ENCODE measurements at regions not wholly inside any gene's neighbourhood (a gene's known extent, or its start where the extent isn't known, plus 50 kb on each side); places are given as distances from the start of the nearest gene placed in this dataset.

GRCh38 chr7:67566101-67566500 is 569.5 kb downstream of the TYW1 start:
- no peak for DNase-seq

DNA sequence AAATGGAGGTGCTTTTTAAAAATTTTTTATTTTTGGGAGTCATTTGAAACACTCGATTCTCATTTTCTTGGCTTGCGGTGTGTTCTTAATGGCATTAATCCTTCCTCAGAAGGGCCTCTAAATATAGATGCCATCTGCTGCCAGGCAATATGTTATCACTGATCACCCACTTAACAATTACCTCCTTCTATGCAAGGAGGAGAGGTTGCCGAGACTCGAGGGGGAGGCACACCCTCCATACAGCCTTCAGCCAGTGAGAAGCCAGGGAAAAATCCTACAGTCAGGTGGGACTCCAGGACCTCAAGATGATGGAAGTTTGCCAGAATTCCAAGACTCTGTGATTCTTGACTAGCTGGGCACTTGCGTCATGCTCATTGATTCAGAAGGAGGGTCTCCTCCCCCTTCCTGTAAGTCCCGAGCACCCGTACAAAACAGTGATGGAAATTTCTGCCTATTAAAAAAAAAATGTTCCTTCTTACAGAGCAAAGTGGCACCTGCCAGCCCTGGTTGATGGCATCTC is 574.5 kb downstream of the TYW1 start:
- DNase-seq, result no peak

GRCh38 chr7:67573639-67574038 is 577.0 kb downstream of the TYW1 start:
- no peak for DNase-seq

DNA sequence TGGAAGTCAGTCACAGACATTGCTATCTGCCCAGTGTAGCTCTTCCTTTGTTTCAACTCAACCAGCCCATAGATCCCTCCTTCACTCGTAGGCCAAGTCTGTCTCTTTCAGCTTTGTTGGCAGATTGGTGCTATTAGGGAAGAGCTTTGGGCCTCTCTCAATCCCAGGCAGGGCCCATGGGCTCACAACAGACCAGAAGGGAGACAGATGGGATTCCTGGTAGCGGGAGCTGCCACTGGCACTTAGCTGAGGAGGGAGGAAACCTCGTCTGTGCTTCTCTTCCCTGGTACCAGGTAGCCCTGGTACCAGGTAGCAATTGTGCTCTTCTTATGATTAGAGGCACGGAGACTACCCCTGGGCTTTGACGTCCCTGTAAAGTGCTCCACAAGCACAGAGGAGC is 592.0 kb downstream of the TYW1 start:
- no peak for DNase-seq

GRCh38 chr7:67589183-67589582 is 592.5 kb downstream of the TYW1 start:
- no peak for DNase-seq

DNA sequence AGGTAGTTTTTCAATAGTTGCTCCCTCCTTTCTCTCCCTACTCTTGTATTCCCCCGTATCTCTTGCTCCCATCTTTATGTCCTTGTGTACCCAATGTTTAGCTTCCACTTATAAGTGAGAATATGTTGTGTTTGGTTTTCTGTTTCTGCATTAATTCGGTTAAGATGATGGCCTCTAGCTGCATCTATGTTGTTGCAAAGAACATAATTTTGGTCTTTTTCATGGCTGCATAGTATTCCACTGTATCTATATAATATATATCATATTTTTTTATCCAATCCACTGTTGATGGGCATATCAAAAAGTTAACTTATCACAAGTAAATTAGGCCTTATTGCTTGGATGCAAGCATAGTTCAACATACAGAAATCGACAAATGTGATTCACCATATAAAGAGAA is 594.0 kb downstream of the TYW1 start:
- DNase-seq, result no peak

DNA sequence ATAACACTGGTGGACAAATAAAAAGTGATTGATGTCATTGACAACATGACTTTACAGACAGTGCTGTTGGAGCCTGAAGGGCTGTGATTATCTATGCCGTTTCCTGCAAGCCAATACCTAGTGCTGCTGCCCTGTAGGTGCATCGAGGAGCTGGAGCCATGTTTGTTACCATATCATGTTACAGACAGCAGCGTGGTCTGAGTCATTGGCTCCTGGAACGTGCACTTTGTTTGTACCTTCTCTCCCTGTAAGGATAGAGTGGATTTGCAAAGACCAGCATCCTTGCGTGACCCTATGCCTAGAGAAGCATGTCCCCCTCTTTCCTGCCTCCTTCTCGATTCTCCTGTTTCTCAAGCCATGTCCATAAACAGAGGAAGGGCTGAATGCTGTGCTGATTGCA is 597.2 kb downstream of the TYW1 start:
- no peak for DNase-seq

DNA sequence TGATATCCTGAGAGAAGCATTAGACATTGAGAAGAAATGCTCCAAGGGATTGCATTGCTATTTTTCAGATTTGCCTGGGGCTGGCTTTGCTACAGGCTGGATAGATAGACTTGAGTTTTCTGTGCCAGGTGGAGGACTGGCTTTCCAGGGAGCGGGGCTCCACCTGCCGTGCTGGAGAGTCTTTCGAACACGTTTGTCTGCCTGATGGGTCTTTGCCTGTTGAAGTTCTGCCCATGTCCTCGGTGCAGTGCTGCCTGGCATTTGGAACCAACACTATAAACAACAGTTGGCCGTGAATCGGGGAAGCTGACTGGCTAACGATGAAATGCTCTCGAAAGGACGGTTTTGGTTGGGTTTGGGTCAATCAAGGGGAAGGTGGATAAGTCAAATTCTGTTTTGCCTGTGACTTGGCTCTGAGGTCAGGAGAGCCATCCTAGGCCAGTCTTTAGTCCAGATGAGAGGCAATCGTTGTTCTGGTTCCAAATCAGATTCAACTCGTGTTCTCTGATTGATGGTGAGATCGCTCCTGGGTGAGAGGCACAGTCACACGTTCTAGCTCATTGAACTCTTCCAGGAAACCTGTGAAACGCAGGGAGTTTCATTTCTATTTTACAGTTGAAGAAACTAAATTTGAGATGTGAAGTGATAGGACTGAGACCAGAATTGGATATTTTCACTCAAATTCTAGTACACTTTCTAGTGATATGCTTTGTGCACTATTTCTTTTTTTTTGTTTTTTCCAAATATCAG is 599.0 kb downstream of the TYW1 start:
- no peak for DNase-seq

DNA sequence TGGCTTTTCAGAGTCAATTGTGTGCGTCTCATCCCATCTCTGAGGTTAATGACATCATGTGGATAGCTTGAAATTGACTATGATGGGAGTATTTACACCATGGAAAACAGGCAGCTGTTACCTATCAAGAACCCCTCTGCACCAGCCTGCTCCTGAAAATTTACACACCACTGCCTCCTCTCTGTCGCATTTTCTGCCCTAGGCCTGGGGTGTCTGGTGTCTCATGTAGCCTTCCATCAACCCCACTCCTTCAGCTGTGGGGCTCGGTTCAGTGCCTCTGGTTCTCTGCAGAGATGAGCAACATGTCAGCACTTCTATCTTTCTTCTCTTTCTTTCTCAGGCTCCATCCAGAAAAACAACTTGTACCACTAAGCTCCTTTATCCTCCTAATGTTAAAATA is 600.5 kb downstream of the TYW1 start:
- DNase-seq, result no peak

DNA sequence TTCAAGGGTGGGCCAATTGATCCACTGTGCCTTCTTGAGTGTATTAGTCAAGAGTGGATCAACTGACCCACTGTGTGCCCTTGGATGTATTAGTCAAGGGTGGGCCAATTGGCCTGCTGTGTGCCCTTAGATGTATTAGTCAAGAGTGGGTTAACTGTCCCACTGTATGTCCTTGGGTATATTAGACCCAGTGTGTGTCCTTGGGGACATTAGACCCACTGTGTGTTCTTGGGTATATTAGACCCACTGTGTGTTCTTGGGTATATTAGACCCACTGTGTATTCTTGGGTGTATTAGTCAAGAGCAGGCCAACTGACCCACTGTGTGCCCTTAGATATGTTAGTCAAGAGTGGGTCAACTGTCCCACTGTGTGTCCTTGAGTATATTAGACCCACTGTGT is 601.8 kb downstream of the TYW1 start:
- no peak for DNase-seq

DNA sequence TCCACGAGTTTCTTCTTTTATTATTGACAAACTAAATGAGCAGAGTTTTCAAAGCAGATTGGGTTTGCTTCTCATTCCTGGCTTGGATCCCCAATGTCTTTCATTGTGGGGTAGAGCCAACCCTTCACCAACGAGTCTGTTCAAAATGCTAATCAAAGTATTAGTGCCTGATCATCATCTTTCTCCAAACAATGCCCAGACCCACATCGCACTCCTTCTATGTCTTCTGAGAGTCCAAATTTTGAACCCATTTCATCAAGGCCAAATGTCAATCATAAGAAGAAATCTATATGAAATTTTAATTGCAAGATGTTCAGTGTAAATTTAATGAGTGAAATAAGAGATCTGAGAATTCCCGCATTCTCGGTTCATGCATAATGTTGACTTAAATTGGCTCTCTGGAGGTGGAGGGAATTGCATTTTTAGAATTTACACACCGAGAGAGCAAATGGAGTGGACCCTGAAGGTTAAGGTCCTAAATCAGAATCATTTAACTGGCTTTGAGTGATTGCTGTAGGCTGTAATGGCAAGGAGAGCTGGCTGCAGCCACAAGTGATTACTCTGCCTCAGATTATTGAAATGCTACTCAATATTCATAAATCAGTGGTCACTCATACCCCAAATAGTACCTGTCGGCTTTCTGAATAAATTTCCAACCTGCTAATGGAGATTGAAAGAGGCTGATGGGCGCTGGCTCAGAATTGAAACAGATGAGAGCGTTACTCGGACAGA is 602.9 kb downstream of the TYW1 start:
- no peak for DNase-seq

GRCh38 chr7:67602246-67602887 is 605.7 kb downstream of the TYW1 start:
- no peak for DNase-seq

- DNase-seq, result no peak
Measured at GRCh38 chr7:67604461-67605386, 608.1 kb downstream of the TYW1 start.

DNA sequence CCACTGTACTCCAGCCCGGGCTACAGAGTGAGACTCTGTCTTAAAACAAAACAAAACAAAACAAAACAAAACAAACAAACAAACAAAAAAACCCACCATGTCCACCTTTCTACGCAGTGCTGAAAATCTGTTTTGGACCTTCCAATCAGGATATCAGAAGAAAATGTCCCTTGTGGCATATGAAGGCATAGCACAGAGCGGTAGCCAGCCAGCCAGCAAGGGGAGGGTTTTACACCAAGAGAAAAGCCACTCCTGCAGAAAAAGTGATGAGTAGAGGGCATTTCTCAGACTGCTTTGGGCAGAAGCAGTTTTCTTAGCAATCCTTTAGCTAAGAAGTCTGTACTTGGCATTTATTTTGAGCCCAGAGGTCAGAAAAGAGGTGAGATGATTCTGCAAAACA is 612.2 kb downstream of the TYW1 start:
- no peak for DNase-seq

GRCh38 chr7:67610897-67611296 is 614.3 kb downstream of the TYW1 start:
- no peak for DNase-seq

- no peak for DNase-seq
Measured at GRCh38 chr7:67614843-67615242, 618.2 kb downstream of the TYW1 start.

GRCh38 chr7:67616517-67616916 is 619.9 kb downstream of the TYW1 start:
- no peak for DNase-seq

- DNase-seq, result no peak
Measured at GRCh38 chr7:67618556-67619162, 622.0 kb downstream of the TYW1 start.

- no peak for DNase-seq
Measured at GRCh38 chr7:67619175-67619574, 622.5 kb downstream of the TYW1 start.

GRCh38 chr7:67620216-67620933 is 623.7 kb downstream of the TYW1 start:
- no peak for DNase-seq

DNA sequence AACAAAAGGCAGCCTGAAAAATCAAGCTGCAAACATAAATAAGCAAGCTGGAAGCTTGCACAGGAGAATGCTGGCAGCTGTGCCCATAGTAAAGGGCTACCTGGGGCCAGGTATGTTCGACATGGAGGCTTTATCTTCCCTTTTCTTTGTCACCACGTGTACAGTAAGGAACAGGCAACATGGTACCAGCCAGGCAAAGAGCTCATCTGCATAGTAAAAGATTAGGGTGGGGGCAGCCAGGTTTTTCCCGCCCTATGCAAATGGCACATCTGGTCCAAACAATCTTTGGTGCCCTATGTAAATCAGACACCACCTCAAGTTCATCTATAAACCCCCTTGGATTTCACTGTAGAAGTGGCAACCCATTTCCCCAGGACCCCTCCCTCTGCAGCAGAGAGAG is 625.1 kb downstream of the TYW1 start:
- no peak for DNase-seq

All from activated CD8-positive, alpha-beta memory T cell treated with anti-CD3 and anti-CD28 coated beads for 24 hours (primary cell).